Osteoblast (primary cell): ENCODE measurements at regions not wholly inside any gene's neighbourhood (a gene's known extent, or its start where the extent isn't known, plus 50 kb on each side); places are given as distances from the start of the nearest gene placed in this dataset.

Experiments used
- DNase-seq: peaks from one replicate; pipeline ENCODE4 v3.0.0; 2011; ENCODE audit warnings: low spot score, mixed read lengths; ENCODE audit not compliant: insufficient read length; ENCODE audit errors: missing footprints
- H2AFZ ChIP-seq: 2 replicates; pipeline ENCODE4 v1.6.0; 2011; ENCODE audit warnings: mild to moderate bottlenecking, low read length
- H3K27ac ChIP-seq: 2 replicates; pipeline ENCODE4 v1.5.1; 2011; ENCODE audit warnings: mild to moderate bottlenecking, low read depth, low read length, moderate library complexity
- H3K27me3 ChIP-seq: 2 replicates; pipeline ENCODE4 v1.6.0; 2012; ENCODE audit warnings: mild to moderate bottlenecking, control low read depth, inconsistent platforms, low read length, moderate library complexity; ENCODE audit not compliant: insufficient read depth
- H3K36me3 ChIP-seq: 2 replicates; pipeline ENCODE4 v1.5.1; 2011; ENCODE audit warnings: mild to moderate bottlenecking, low read length, control low read depth, moderate library complexity; ENCODE audit not compliant: insufficient read depth
- H3K4me1 ChIP-seq: 2 replicates; pipeline ENCODE4 v1.5.1; 2011; ENCODE audit warnings: mild to moderate bottlenecking, low read length, control low read depth, moderate library complexity; ENCODE audit not compliant: insufficient read depth
- H3K4me2 ChIP-seq: 2 replicates; pipeline ENCODE4 v1.6.0; 2011; ENCODE audit warnings: mild to moderate bottlenecking, low read length; ENCODE audit not compliant: insufficient read depth
- H3K4me3 ChIP-seq: fragments of 200-600 bp; sonication (generic); 3 replicates; pipeline ENCODE4 v1.5.1; 2012; ENCODE audit warnings: mild to moderate bottlenecking, low read length, inconsistent platforms; ENCODE audit not compliant: insufficient read depth
- H3K79me2 ChIP-seq: 2 replicates; pipeline ENCODE4 v1.6.0; 2012; ENCODE audit warnings: mild to moderate bottlenecking, low read length, control low read depth, inconsistent platforms; ENCODE audit not compliant: insufficient read depth
- H3K9me3 ChIP-seq: 2 replicates; pipeline ENCODE4 v1.5.1; 2011; ENCODE audit warnings: low read depth, low read length, control low read depth
- H4K20me1 ChIP-seq: 2 replicates; pipeline ENCODE4 v1.6.0; 2012; ENCODE audit warnings: mild to moderate bottlenecking, low read length, control low read depth; ENCODE audit not compliant: insufficient read depth
- CTCF ChIP-seq: IDR thresholded peaks from 2 replicates; pipeline ENCODE4 v1.5.1; 2011; ENCODE audit warnings: mild to moderate bottlenecking, low read depth, low read length, moderate library complexity; ENCODE audit errors: extremely low read depth

- Histone ChIP-seq H3K36me3 (no peaks in the 10 kb centered on the region), H3K79me2 (no peaks in the 10 kb centered on the region), H3K27me3 (no peaks in the 10 kb centered on the region), H2AFZ (no peak overlapping the region), H3K9me3 (no peaks in the 10 kb centered on the region), H3K4me3 (no peak overlapping the region), H3K4me1 (no peaks in the 10 kb centered on the region), H4K20me1 (no peaks in the 10 kb centered on the region), H3K27ac (no peak overlapping the region), H3K4me2 (no peak overlapping the region)
- no peak for DNase-seq
- TF ChIP-seq CTCF: no peak
Measured at GRCh38 chr7:11256501-11256900, 282.8 kb downstream of the PHF14 start.

GRCh38 chr7:11261470-11261869 lies 287.8 kb downstream of the PHF14 start:
- Histone ChIP-seq H3K79me2 (no peaks in the 10 kb centered on the region), H2AFZ (no peak overlapping the region), H3K9me3 (no peaks in the 10 kb centered on the region), H3K27ac (no peak overlapping the region), H3K4me2 (no peak overlapping the region), H3K27me3 (no peaks in the 10 kb centered on the region), H3K4me3 (no peak overlapping the region), H3K4me1 (no peaks in the 10 kb centered on the region), H3K36me3 (no peaks in the 10 kb centered on the region), H4K20me1 (no peaks in the 10 kb centered on the region)
- no peak for DNase-seq
- no peak for TF ChIP-seq CTCF

- H4K20me1 ChIP-seq: no peaks in the 10 kb centered on the region
- no peaks in the 10 kb centered on the region for H3K36me3 ChIP-seq
- no peak overlapping the region for H2AFZ ChIP-seq
- H3K27ac ChIP-seq: no peak overlapping the region
- no peak for TF ChIP-seq CTCF
- no peaks in the 10 kb centered on the region for H3K79me2 ChIP-seq
- H3K4me1 ChIP-seq: no peaks in the 10 kb centered on the region
- no peaks in the 10 kb centered on the region for H3K27me3 ChIP-seq
- no peak overlapping the region for H3K4me3 ChIP-seq
- H3K4me2 ChIP-seq: no peak overlapping the region
- DNase-seq: no peak
- H3K9me3 ChIP-seq: no peaks in the 10 kb centered on the region
Measured at GRCh38 chr7:11266101-11266500, 292.4 kb downstream of the PHF14 start.

- no peaks in the 10 kb centered on the region for H3K79me2 ChIP-seq
- no peak overlapping the region for H3K27ac ChIP-seq
- H3K4me2 ChIP-seq: no peak overlapping the region
- no peaks in the 10 kb centered on the region for H4K20me1 ChIP-seq
- no peaks in the 10 kb centered on the region for H3K36me3 ChIP-seq
- TF ChIP-seq CTCF: no peak
- H3K27me3 ChIP-seq: no peaks in the 10 kb centered on the region
- no peak for DNase-seq
- H3K9me3 ChIP-seq: no peaks in the 10 kb centered on the region
- H2AFZ ChIP-seq: no peak overlapping the region
- H3K4me1 ChIP-seq: no peaks in the 10 kb centered on the region
- no peak overlapping the region for H3K4me3 ChIP-seq
Measured at GRCh38 chr7:11272352-11272751, 298.7 kb downstream of the PHF14 start.
